ENCODE measurements at regions not wholly inside any gene's neighbourhood (a gene's known extent, or its start where the extent isn't known, plus 50 kb on each side); places are given as distances from the start of the nearest gene placed in this dataset.
"Not testable (repeated sequence)": the region's sequence is repeated elsewhere in the genome, so short reads cannot be mapped to it uniquely, and the experiment has no call there.

DNA sequence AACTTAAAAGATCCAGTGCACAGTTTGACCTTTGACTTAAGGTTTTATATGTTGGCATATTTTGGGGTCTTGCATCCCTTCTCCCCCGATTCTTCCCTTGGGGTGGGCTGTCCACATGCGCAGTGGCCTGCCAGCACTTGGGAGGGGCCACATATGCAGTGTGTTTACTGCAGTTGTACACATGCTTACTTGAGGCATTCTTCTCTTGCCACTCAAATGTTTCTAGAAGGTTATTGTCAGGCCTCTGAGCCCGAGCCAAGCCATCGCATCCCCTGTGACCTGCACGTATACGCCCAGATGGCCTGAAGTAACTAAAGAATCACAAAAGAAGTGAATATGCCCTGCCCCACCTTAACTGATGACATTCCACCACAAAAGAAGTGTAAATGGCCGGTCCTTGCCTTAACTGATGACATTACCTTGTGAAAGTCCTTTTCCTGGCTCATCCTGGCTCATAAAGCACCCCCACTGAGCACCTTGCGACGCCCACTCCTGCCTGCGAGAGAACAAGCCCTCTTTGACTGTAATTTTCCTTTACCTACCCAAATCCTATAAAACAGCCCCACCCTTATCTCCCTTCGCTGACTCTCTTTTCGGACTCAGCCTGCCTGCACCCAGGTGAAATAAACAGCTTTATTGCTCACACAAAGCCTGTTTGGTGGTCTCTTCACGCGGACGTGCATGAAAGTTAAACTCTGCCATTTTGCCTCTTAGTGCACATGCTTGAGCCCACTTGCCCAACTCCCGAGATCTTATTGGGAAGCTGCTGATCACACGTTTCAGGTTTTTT lies 57.8 kb downstream of the OLFML3 start:
- dilution Hi-C loops (cut with HindIII; ENCODE audit: low sequenced_read_pairs, unreplicated experiment); intact Hi-C loops (cut with micrococcal nuclease); H2BK120ac ChIP-seq (ENCODE audit: low read depth, low read length); H2BK5ac ChIP-seq (ENCODE audit: low read depth, low read length, poor library complexity, severe bottlenecking); H3K79me1 ChIP-seq (ENCODE audit: low read depth in 1 of 2, low read length in 2 of 2); H3K4me1 ChIP-seq (ENCODE audit: control insufficient read depth, insufficient read depth, low read length); H3K14ac ChIP-seq (replicated peaks; ENCODE audit: low read depth, low read length); H3K4me3 ChIP-seq (ENCODE audit: insufficient read depth, low read depth, low read length); H2AFZ ChIP-seq (replicated peaks; ENCODE audit: low read length, poor library complexity); H4K8ac ChIP-seq (ENCODE audit: low read depth in 2 of 2, low read length in 2 of 2); in situ Hi-C loops (cut with MboI; ENCODE audit: low sequenced_read_pairs); BruUV-seq (replicated peaks); H4K20me1 ChIP-seq (ENCODE audit: insufficient read depth, low read length); H2BK15ac ChIP-seq (ENCODE audit: low read depth, low read length); H3K23ac ChIP-seq (ENCODE audit: low read depth, low read length); H3K9ac ChIP-seq (ENCODE audit: low read depth, low read length); H2BK20ac ChIP-seq (ENCODE audit: low read depth, low read length); H3K27ac ChIP-seq (ENCODE audit: insufficient read depth, low read length); H4K5ac ChIP-seq (ENCODE audit: low read depth, low read length); H3K36me3 ChIP-seq (ENCODE audit: control insufficient read depth, insufficient read depth, low read length); ATAC-seq (ENCODE audit: low read depth); H3K9me3 ChIP-seq (ENCODE audit: control insufficient read depth, insufficient read depth, low read length); H3K4ac ChIP-seq (ENCODE audit: low read depth, low read length); H2AK5ac ChIP-seq (ENCODE audit: low read depth, low read length); H4K91ac ChIP-seq (ENCODE audit: insufficient read depth, low read depth, low read length); H3K4me2 ChIP-seq (ENCODE audit: low read depth, low read length); POLR2A ChIA-PET (ENCODE audit: unreplicated experiment); H2AK9ac ChIP-seq (replicated peaks; ENCODE audit: low read depth, low read length, poor library complexity); H3K56ac ChIP-seq (ENCODE audit: extremely low read depth, insufficient read depth, low read length); DNase-seq; H3K18ac ChIP-seq (ENCODE audit: low read depth, low read length); H3K9me1 ChIP-seq (ENCODE audit: insufficient read depth, low read length): not testable (repeated sequence)
- CTCF ChIA-PET = interaction anchor here (1.2 kb wide), 1 partner anchor 28 kb away, joined by 3 read pairs; no protein-coding TSS in a partner anchor
- 83% methylated on average over 5 of the region's 17 CpGs; no CpG with 5 or more reads in 1 of the 2 experiments for WGBS, 2 experiments (ENCODE audit: extremely low coverage in 2 of 2, insufficient read length in 1 of 2)
- peaks cover 18% of the 10 kb centered on the region for H3K27me3 ChIP-seq (ENCODE audit: control insufficient read depth, insufficient read depth, low read length)

Data from IMR-90 (cell line).